Suprapubic skin (tissue), 4 donors: ENCODE measurements at regions not wholly inside any gene's neighbourhood (a gene's known extent, or its start where the extent isn't known, plus 50 kb on each side); places are given as distances from the start of the nearest gene placed in this dataset.

Experiments
- DNase-seq, 2 donors: peaks; one replicate each; pipeline ENCODE4 v3.0.0-alpha.2; 2019; ENCODE audit warnings: low spot score in 2 of 2
- H3K27ac ChIP-seq: fragments of 200-600 bp; sonication (generic); one replicate; pipeline ENCODE4 v1.5.1; 2019
- H3K27me3 ChIP-seq: fragments of 200-600 bp; sonication (generic); one replicate; pipeline ENCODE4 v1.5.1; 2019
- H3K36me3 ChIP-seq: fragments of 200-600 bp; sonication (generic); one replicate; pipeline ENCODE4 v1.5.1; 2019
- H3K4me1 ChIP-seq: fragments of 200-600 bp; sonication (generic); one replicate; pipeline ENCODE4 v1.5.1; 2019
- H3K4me3 ChIP-seq: fragments of 200-600 bp; sonication (generic); one replicate; pipeline ENCODE4 v1.5.1; 2019; ENCODE audit warnings: mild to moderate bottlenecking
- H3K9me3 ChIP-seq: fragments of 200-600 bp; sonication (generic); one replicate; pipeline ENCODE4 v1.5.1; 2019
- CTCF ChIP-seq, 2 donors: fragments of 200-600 bp in 1 of 2; fragments of 450-650 bp in 1 of 2; sonication (generic) in 1 of 2; IDR thresholded peaks; one replicate each; pipeline ENCODE4 v1.5.1; 2016 to 2019; ENCODE audit warnings: antibody characterized with exemption in 2 of 2, mild to moderate bottlenecking in 1 of 2, moderate library complexity in 1 of 2
- EP300 ChIP-seq: sonication (generic); formaldehyde crosslinking; IDR thresholded peaks from one replicate; pipeline ENCODE4 v1.6.1; 2017; ENCODE audit warnings: antibody characterized with exemption
- POLR2A ChIP-seq, 2 donors: fragments of 450-650 bp; IDR thresholded peaks; one replicate each; pipeline ENCODE4 v1.6.1; 2017; ENCODE audit warnings: antibody characterized with exemption in 2 of 2, mild to moderate bottlenecking in 2 of 2, moderate library complexity in 2 of 2
- POLR2AphosphoS5 ChIP-seq, 3 donors: sonication (generic); formaldehyde crosslinking; IDR thresholded peaks; one replicate each; pipeline ENCODE4 v1.6.1; 2017; ENCODE audit warnings: antibody characterized with exemption in 3 of 3
- WGBS: methylation state at CpG from one replicate; pipeline ENCODE4 v1.1.5; 2018; 5-methylcytosine and 5-hydroxymethylcytosine counted together

GRCh38 chr13:90627813-90628212, 719.7 kb upstream of the MIR17HG start:
- WGBS = 74% methylated on average over 1 of the region's 1 CpG
- H3K9me3 ChIP-seq = no peaks in the 10 kb centered on the region
- H3K27ac ChIP-seq = no peak overlapping the region
- H3K27me3 ChIP-seq = no peaks in the 10 kb centered on the region
- H3K4me3 ChIP-seq = no peak overlapping the region
- no peaks in the 10 kb centered on the region for H3K36me3 ChIP-seq
- DNase-seq = no peak
- no peak for TF ChIP-seq POLR2AphosphoS5 (IDR thresholded peaks at IDR 0.05)
- H3K4me1 ChIP-seq = no peaks in the 10 kb centered on the region

- no peak for DNase-seq
- Histone ChIP-seq H3K9me3 (no peaks in the 10 kb centered on the region), H3K4me3 (no peak overlapping the region), H3K27ac (no peak overlapping the region), H3K4me1 (no peaks in the 10 kb centered on the region), H3K36me3 (no peaks in the 10 kb centered on the region), H3K27me3 (no peaks in the 10 kb centered on the region)
- 82% methylated on average over 4 of the region's 4 CpGs for WGBS
- TF ChIP-seq CTCF (IDR thresholded peaks at IDR 0.05) = no peak
- TF ChIP-seq EP300 = no peak
- TF ChIP-seq POLR2AphosphoS5 (IDR thresholded peaks at IDR 0.05) = no peak
- no peak for TF ChIP-seq POLR2A (IDR thresholded peaks at IDR 0.05)
Measured at GRCh38 chr13:90628471-90628870, 719.0 kb upstream of the MIR17HG start.

- H3K9me3 ChIP-seq = no peaks in the 10 kb centered on the region
- no peaks in the 10 kb centered on the region for H3K4me1 ChIP-seq
- no peak for DNase-seq
- H3K27me3 ChIP-seq = no peaks in the 10 kb centered on the region
- WGBS = 92% methylated on average over 3 of the region's 3 CpGs
- no peak overlapping the region for H3K4me3 ChIP-seq
- TF ChIP-seq EP300 = no peak
- no peak for TF ChIP-seq POLR2A (IDR thresholded peaks at IDR 0.05)
- TF ChIP-seq CTCF (IDR thresholded peaks at IDR 0.05) = no peak
- no peak for TF ChIP-seq POLR2AphosphoS5 (IDR thresholded peaks at IDR 0.05)
- no peak overlapping the region for H3K27ac ChIP-seq
- no peaks in the 10 kb centered on the region for H3K36me3 ChIP-seq
Measured at GRCh38 chr13:90630716-90631115, 716.8 kb upstream of the MIR17HG start.

- Histone ChIP-seq H3K36me3 (no peaks in the 10 kb centered on the region), H3K4me1 (no peaks in the 10 kb centered on the region), H3K9me3 (no peaks in the 10 kb centered on the region), H3K4me3 (no peak overlapping the region), H3K27ac (no peak overlapping the region), H3K27me3 (no peaks in the 10 kb centered on the region)
- TF ChIP-seq CTCF (IDR thresholded peaks at IDR 0.05) = no peak
- no peak for TF ChIP-seq POLR2AphosphoS5 (IDR thresholded peaks at IDR 0.05)
- TF ChIP-seq POLR2A (IDR thresholded peaks at IDR 0.05) = no peak
- TF ChIP-seq EP300 = no peak
- 86% methylated on average over 3 of the region's 3 CpGs for WGBS
- DNase-seq = no peak
Measured at GRCh38 chr13:90632184-90632583, 715.3 kb upstream of the MIR17HG start.

- Histone ChIP-seq H3K36me3 (no peaks in the 10 kb centered on the region), H3K9me3 (no peaks in the 10 kb centered on the region), H3K27me3 (no peaks in the 10 kb centered on the region), H3K27ac (no peak overlapping the region), H3K4me1 (no peaks in the 10 kb centered on the region), H3K4me3 (no peak overlapping the region)
- no peak for TF ChIP-seq POLR2AphosphoS5 (IDR thresholded peaks at IDR 0.05)
- no peak for TF ChIP-seq POLR2A (IDR thresholded peaks at IDR 0.05)
- TF ChIP-seq CTCF (IDR thresholded peaks at IDR 0.05) = no peak
- no peak for TF ChIP-seq EP300
- no peak for DNase-seq
Measured at GRCh38 chr13:90633849-90634248, 713.6 kb upstream of the MIR17HG start.

GRCh38 chr13:90640976-90641375, 706.5 kb upstream of the MIR17HG start:
- TF ChIP-seq CTCF (IDR thresholded peaks at IDR 0.05) (no peak), POLR2A (IDR thresholded peaks at IDR 0.05) (no peak), EP300 (no peak), POLR2AphosphoS5 (IDR thresholded peaks at IDR 0.05) (no peak)
- no peak for DNase-seq
- Histone ChIP-seq H3K27me3 (no peaks in the 10 kb centered on the region), H3K9me3 (no peaks in the 10 kb centered on the region), H3K36me3 (no peaks in the 10 kb centered on the region), H3K4me3 (no peak overlapping the region), H3K27ac (no peak overlapping the region), H3K4me1 (no peaks in the 10 kb centered on the region)
- 100% methylated on average over 1 of the region's 1 CpG for WGBS
